ENCODE measurements at regions not wholly inside any gene's neighbourhood (a gene's known extent, or its start where the extent isn't known, plus 50 kb on each side); places are given as distances from the start of the nearest gene placed in this dataset.

GRCh38 chr13:91085127-91085526, 262.4 kb upstream of the MIR17HG start:
- no TSS peak for BruUV-seq (replicated peaks)
- Histone ChIP-seq H3K4me3 (replicated peaks in 1 of 2; ENCODE audit: low read depth in 1 of 2, low read length in 2 of 2) (no peak overlapping the region), H2AFZ (ENCODE audit: low read depth, low read length, poor library complexity, severe bottlenecking) (no peak overlapping the region), H3K9me2 (ENCODE audit: insufficient read depth) (no peaks in the 10 kb centered on the region), H3K9ac (ENCODE audit: low read length) (no peak overlapping the region), H4K20me1 (ENCODE audit: insufficient read depth) (no peaks in the 10 kb centered on the region), H3K9me3 (ENCODE audit: control insufficient read depth in 1 of 2, insufficient read depth in 1 of 2, low read depth in 1 of 2, low read length in 2 of 2) (no peaks in the 10 kb centered on the region), H3K79me2 (ENCODE audit: insufficient read depth, low read length) (no peaks in the 10 kb centered on the region), H3K27me3 (ENCODE audit: insufficient read depth, low read length) (no peaks in the 10 kb centered on the region), H3K4me2 (ENCODE audit: low read length) (no peak overlapping the region), H3K4me1 (ENCODE audit: control insufficient read depth in 1 of 2, insufficient read depth in 2 of 2, low read length in 2 of 2) (no peaks in the 10 kb centered on the region), H3K36me3 (ENCODE audit: control insufficient read depth in 1 of 2, insufficient read depth in 2 of 2, low read length in 2 of 2) (no peaks in the 10 kb centered on the region), H3K27ac (ENCODE audit: low read depth, low read length) (no peak overlapping the region)
- ChIA-PET RAD21 (ENCODE audit: low non-redundant PET in 1 of 2, low total read pairs in 2 of 2, uncharacterized antibody in 2 of 2, unreplicated experiment in 2 of 2) (no interaction called here), CTCF (no interaction called here), POLR2A (no interaction called here)
- ATAC-seq = no peak
- DNase-seq (ENCODE audit: low read depth, low spot score) = no peak
- TF ChIP-seq EZH2phosphoT487 (IDR thresholded peaks at IDR 0.05; ENCODE audit: borderline replicate concordance) = no peak
- intact Hi-C loops (cut with micrococcal nuclease) = no loop called here

- Histone ChIP-seq H3K4me2 (ENCODE audit: low read length) (no peak overlapping the region), H3K79me2 (ENCODE audit: insufficient read depth, low read length) (no peaks in the 10 kb centered on the region), H3K9me3 (ENCODE audit: control insufficient read depth in 1 of 2, insufficient read depth in 1 of 2, low read depth in 1 of 2, low read length in 2 of 2) (no peaks in the 10 kb centered on the region), H3K36me3 (ENCODE audit: control insufficient read depth in 1 of 2, insufficient read depth in 2 of 2, low read length in 2 of 2) (no peaks in the 10 kb centered on the region), H3K27me3 (ENCODE audit: insufficient read depth, low read length) (no peaks in the 10 kb centered on the region), H3K27ac (ENCODE audit: low read depth, low read length) (no peak overlapping the region), H3K4me3 (replicated peaks in 1 of 2; ENCODE audit: low read depth in 1 of 2, low read length in 2 of 2) (no peak overlapping the region), H3K9ac (ENCODE audit: low read length) (no peak overlapping the region), H4K20me1 (ENCODE audit: insufficient read depth) (no peaks in the 10 kb centered on the region), H2AFZ (ENCODE audit: low read depth, low read length, poor library complexity, severe bottlenecking) (no peak overlapping the region), H3K9me2 (ENCODE audit: insufficient read depth) (no peaks in the 10 kb centered on the region), H3K4me1 (ENCODE audit: control insufficient read depth in 1 of 2, insufficient read depth in 2 of 2, low read length in 2 of 2) (no peaks in the 10 kb centered on the region)
- intact Hi-C loops (cut with micrococcal nuclease) = no loop called here
- BruUV-seq (replicated peaks) = no TSS peak
- POLR2A ChIA-PET = no interaction called here
- ATAC-seq (no peak), DNase-seq (ENCODE audit: low read depth, low spot score) (no peak)
- TF ChIP-seq ELF1 (IDR thresholded peaks at IDR 0.05; ENCODE audit: borderline replicate concordance, low read depth) (no peak), ATF3 (IDR thresholded peaks at IDR 0.05) (no peak), ZFX (IDR thresholded peaks at IDR 0.05) (no peak), POLR2A (IDR thresholded peaks at IDR 0.05; ENCODE audit: borderline replicate concordance, extremely low read depth, insufficient read depth, insufficient read length) (no peak), EZH2phosphoT487 (IDR thresholded peaks at IDR 0.05; ENCODE audit: borderline replicate concordance) (no peak), YY1 (IDR thresholded peaks at IDR 0.05; ENCODE audit: extremely low read depth, insufficient replicate concordance, low read depth, low read length) (no peak), REST (IDR thresholded peaks at IDR 0.05; ENCODE audit: low read depth) (no peak), TCF7L2 (IDR thresholded peaks at IDR 0.05; ENCODE audit: borderline replicate concordance, extremely low read depth, insufficient read depth, insufficient read length) (no peak), JUND (IDR thresholded peaks at IDR 0.05) (no peak), RAD21 (IDR thresholded peaks at IDR 0.05; ENCODE audit: low read depth) (no peak)
- CTCF ChIA-PET = no interaction called here
- RAD21 ChIA-PET (ENCODE audit: low non-redundant PET in 1 of 2, low total read pairs in 2 of 2, uncharacterized antibody in 2 of 2, unreplicated experiment in 2 of 2) = no interaction called here
Measured at GRCh38 chr13:91086936-91087716, 260.4 kb upstream of the MIR17HG start.

Data from HCT116 (cell line).